HUES64 (cell line): ENCODE measurements at regions not wholly inside any gene's neighbourhood (a gene's known extent, or its start where the extent isn't known, plus 50 kb on each side); places are given as distances from the start of the nearest gene placed in this dataset.

Experiments
- H3K27ac ChIP-seq: 2 replicates; pipeline ENCODE4 v1.7.0; 2013; ENCODE audit warnings: low read depth, low read length, inconsistent platforms
- H3K27me3 ChIP-seq: 2 replicates; pipeline ENCODE4 v1.6.1; 2013; ENCODE audit warnings: mild to moderate bottlenecking, low read length; ENCODE audit not compliant: insufficient read depth
- H3K36me3 ChIP-seq: 2 replicates; pipeline ENCODE4 v1.6.1; 2013; ENCODE audit warnings: mild to moderate bottlenecking, low read length; ENCODE audit not compliant: insufficient read depth
- H3K4me1 ChIP-seq: 2 replicates; pipeline ENCODE4 v1.6.1; 2013; ENCODE audit warnings: mild to moderate bottlenecking, low read length, moderate library complexity; ENCODE audit not compliant: insufficient read depth
- H3K4me3 ChIP-seq: 2 replicates; pipeline ENCODE4 v1.5.1; 2013; ENCODE audit warnings: mild to moderate bottlenecking, low read length, moderate library complexity
- H3K9ac ChIP-seq: 2 replicates; pipeline ENCODE4 v1.6.1; 2013; ENCODE audit warnings: mild to moderate bottlenecking, low read depth, low read length
- H3K9me3 ChIP-seq: 2 replicates; pipeline ENCODE4 v1.6.1; 2013; ENCODE audit warnings: low read depth, low read length; ENCODE audit not compliant: insufficient read depth
- WGBS: fragments of 150-250, 120-280 bp; methylation state at CpG from one replicate; pipeline ENCODE4 v1.1.7; 2013; ENCODE audit warnings: missing lambda C conversion rate; 5-methylcytosine and 5-hydroxymethylcytosine counted together

DNA sequence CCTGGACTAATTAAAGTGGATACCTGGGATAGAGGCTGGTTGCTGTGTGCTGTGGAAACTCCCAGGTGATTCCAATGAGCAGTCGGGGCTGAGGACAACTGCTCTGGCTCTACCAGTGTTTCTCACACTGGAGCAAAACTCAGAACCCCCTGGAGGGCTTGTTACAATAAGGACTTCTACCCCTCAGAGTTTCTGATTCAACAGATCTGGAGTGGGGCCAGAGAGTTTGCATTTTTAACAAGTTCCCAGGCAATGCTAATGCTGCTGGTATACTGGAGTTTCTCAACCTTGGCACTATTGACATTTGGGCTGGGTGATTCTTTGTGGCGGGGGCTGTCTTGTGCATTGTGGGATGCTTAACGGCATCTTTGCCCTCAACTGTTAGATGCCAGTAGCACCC, 353.7 kb downstream of the MIAT start:
- H3K9ac ChIP-seq = no peak overlapping the region
- H3K4me1 ChIP-seq = no peaks in the 10 kb centered on the region
- 90% methylated on average over 3 of the region's 3 CpGs for WGBS
- no peaks in the 10 kb centered on the region for H3K27me3 ChIP-seq
- no peak overlapping the region for H3K27ac ChIP-seq
- 0 out of 2 replicates have a peak, but pooled peaks cover 3% of the 10 kb centered on the region for H3K9me3 ChIP-seq
- H3K36me3 ChIP-seq = no peaks in the 10 kb centered on the region
- H3K4me3 ChIP-seq = no peak overlapping the region

DNA sequence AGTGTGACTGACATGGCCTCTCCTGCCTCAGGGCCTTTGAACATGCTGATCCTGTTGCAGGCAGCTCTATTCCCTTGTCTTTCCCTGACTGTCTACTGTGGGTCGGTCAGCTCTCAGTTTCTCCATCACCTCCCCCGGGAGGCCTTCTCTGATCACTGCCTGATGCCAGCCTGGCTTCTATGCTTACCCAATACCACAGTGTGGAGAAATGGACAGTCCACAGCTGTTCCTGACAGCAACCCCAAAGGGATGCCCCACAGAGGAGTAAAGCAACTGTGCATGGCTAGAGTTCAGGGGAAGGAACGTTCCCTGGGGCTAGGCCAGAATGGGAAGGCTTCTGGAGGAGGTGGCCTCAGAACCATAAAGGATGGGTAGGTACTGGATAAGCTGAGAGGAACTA, 354.3 kb downstream of the MIAT start:
- Histone ChIP-seq H3K4me1 (no peaks in the 10 kb centered on the region), H3K9me3 (0 out of 2 replicates have a peak, but pooled peaks cover 3% of the 10 kb centered on the region), H3K27me3 (no peaks in the 10 kb centered on the region), H3K27ac (no peak overlapping the region), H3K36me3 (no peaks in the 10 kb centered on the region), H3K4me3 (no peak overlapping the region), H3K9ac (no peak overlapping the region)
- 89% methylated on average over 3 of the region's 3 CpGs for WGBS

- WGBS = 50% methylated on average over 4 of the region's 4 CpGs
- H3K4me1 ChIP-seq = peaks cover 16% of the 10 kb centered on the region
- no peaks in the 10 kb centered on the region for H3K27me3 ChIP-seq
- H3K9ac ChIP-seq = no peak overlapping the region; the same call in 1 of the 2 replicates
- no peak overlapping the region for H3K4me3 ChIP-seq
- no peaks in the 10 kb centered on the region for H3K36me3 ChIP-seq
- H3K9me3 ChIP-seq = 0 out of 2 replicates have a peak, but pooled peaks cover under 1% of the 10 kb centered on the region
- H3K27ac ChIP-seq = no peak overlapping the region
Observed at GRCh38 chr22:27019827-27020226, 362.4 kb downstream of the MIAT start.

DNA sequence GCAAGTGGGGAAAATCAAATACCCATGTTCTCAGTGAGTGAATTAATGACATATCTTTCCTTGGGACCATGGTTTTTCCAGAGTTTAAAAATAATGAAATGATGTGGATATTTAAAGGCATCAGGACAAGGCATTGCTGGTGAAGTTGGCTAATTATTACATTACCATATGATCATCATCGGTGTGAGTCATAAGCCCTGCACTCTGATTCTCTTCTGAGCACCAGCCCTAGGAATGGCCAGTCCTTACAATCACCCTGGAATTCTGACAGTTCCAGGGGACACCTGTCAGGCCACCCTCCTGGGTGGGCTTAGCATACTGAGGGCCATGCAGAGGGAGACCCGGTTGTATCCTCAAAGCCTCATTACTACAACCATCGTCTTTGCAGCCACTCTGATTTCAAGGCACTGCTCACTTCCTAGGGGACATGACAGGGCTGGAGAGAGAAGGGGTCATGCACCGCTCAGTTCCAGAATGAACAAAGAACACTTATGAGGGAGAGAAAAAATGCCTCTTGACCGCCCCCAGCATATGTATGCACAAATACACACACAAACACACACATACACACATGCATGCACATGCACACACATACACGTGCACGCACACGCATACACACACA, 365.0 kb downstream of the MIAT start:
- H3K9ac ChIP-seq = no peak overlapping the region
- no peaks in the 10 kb centered on the region for H3K27me3 ChIP-seq
- H3K36me3 ChIP-seq = no peaks in the 10 kb centered on the region
- WGBS = 88% methylated on average over 8 of the region's 8 CpGs
- no peak overlapping the region for H3K4me3 ChIP-seq
- H3K27ac ChIP-seq = no peak overlapping the region
- no peaks in the 10 kb centered on the region for H3K9me3 ChIP-seq
- H3K4me1 ChIP-seq = peaks cover 21% of the 10 kb centered on the region

GRCh38 chr22:27022896-27023361, 365.5 kb downstream of the MIAT start:
- Histone ChIP-seq H3K4me1 (peaks cover 21% of the 10 kb centered on the region), H3K27ac (no peak overlapping the region), H3K27me3 (no peaks in the 10 kb centered on the region), H3K4me3 (no peak overlapping the region), H3K9ac (no peak overlapping the region), H3K9me3 (no peaks in the 10 kb centered on the region), H3K36me3 (no peaks in the 10 kb centered on the region)
- WGBS = 79% methylated on average over 17 of the region's 17 CpGs

- WGBS = 42% methylated on average over 1 of the region's 1 CpG
- H3K36me3 ChIP-seq = no peaks in the 10 kb centered on the region
- no peaks in the 10 kb centered on the region for H3K27me3 ChIP-seq
- no peak overlapping the region for H3K4me3 ChIP-seq
- no peak overlapping the region for H3K9ac ChIP-seq
- no peak overlapping the region for H3K27ac ChIP-seq
- H3K4me1 ChIP-seq = peaks cover 21% of the 10 kb centered on the region
- H3K9me3 ChIP-seq = no peaks in the 10 kb centered on the region
Observed at GRCh38 chr22:27023591-27023990, 366.2 kb downstream of the MIAT start.

- H3K9ac ChIP-seq = no peak overlapping the region
- no peak overlapping the region for H3K27ac ChIP-seq
- H3K4me1 ChIP-seq = peaks cover 18% of the 10 kb centered on the region
- WGBS = 63% methylated on average over 1 of the region's 1 CpG
- H3K9me3 ChIP-seq = no peaks in the 10 kb centered on the region
- H3K36me3 ChIP-seq = no peaks in the 10 kb centered on the region
- H3K4me3 ChIP-seq = no peak overlapping the region
- no peaks in the 10 kb centered on the region for H3K27me3 ChIP-seq
Observed at GRCh38 chr22:27024982-27025381, 367.6 kb downstream of the MIAT start.

DNA sequence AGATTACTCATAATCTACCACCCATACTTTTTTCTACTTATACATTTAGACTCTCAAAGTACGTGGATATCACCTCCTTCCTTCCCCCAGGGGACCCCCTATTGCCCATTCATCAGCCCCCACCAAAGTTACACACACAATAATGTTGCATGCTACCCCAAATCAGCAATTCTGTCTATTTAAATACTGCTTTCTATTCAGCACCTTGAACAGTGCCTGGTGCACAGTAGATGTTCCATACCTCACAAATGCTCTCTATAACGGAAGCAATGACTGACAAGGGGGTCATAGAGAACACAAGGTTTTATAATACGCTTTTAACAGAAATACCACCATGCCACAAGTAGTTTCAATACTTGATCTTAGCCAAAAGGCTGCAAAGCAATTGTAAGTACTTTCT, 370.7 kb downstream of the MIAT start:
- no peaks in the 10 kb centered on the region for H3K27me3 ChIP-seq
- no peaks in the 10 kb centered on the region for H3K9me3 ChIP-seq
- H3K9ac ChIP-seq = no peak overlapping the region
- no peak overlapping the region for H3K4me3 ChIP-seq
- WGBS = 87% methylated on average over 3 of the region's 3 CpGs
- H3K27ac ChIP-seq = no peak overlapping the region
- peaks cover 12% of the 10 kb centered on the region for H3K4me1 ChIP-seq
- no peaks in the 10 kb centered on the region for H3K36me3 ChIP-seq

DNA sequence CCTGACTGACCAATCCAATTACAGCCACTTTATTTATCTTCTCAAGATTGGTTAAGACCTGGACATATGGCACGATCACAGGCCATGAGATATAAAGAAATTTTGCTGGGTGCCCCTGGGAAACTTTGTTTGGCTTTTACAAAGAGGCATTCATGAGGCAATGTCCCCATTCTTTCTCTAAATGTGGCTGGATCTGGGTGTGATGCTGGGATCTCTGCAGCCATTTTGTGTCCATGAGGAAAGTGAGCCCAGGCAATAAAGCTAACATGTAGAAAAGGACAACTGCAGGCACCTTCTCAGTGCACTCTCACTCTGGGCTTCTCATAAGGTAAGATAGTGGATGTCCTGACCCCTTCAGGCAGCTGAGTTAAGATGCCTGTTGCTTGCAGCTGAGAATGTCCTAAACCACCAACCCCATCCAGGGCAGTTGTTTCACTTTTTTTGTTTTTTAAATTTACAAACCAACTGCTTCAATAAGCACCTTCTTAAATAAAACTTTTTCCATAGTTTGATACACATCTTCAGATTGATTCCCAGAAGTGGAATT, 372.3 kb downstream of the MIAT start:
- no peaks in the 10 kb centered on the region for H3K27me3 ChIP-seq
- H3K4me1 ChIP-seq = peaks cover 6% of the 10 kb centered on the region
- WGBS = 89% methylated on average over 1 of the region's 1 CpG
- no peak overlapping the region for H3K27ac ChIP-seq
- no peak overlapping the region for H3K9ac ChIP-seq
- no peaks in the 10 kb centered on the region for H3K9me3 ChIP-seq
- H3K36me3 ChIP-seq = no peaks in the 10 kb centered on the region
- H3K4me3 ChIP-seq = no peak overlapping the region

DNA sequence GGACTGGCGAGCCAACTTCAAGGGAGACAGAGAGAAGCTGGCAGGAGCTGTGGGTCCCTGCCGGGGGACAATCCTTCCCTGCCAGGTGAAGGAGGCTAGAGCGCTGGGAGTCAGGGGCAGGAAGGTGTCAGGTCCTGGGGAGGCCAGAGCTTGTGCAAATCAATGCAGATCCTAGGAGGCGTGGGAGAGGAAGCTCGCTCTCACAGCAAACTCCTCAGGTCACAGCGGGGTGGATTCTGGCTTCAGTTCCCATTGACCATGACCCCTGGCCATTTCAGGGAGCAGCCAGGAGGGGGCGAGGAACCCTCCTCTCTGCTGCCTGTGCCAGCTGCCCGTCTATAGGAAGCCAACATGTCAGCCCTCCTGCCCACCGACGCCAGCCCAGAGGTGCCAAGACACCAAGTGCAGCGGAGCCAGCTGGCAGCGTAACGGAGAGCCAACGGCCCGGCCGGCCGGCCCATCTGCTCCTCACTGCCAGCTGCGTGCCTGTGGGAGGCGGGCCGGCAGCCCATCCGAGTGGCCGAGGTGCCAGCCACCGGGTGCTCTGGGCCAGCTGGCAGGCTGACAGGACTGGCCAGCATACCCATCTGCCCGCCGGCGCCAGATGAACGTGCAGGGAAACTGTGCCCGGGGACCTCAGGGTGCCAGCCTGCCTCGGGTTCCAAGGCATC, 374.8 kb downstream of the MIAT start:
- no peaks in the 10 kb centered on the region for H3K36me3 ChIP-seq
- H3K27ac ChIP-seq = no peak overlapping the region
- no peaks in the 10 kb centered on the region; the same call in 1 of the 2 replicates for H3K4me1 ChIP-seq
- no peak overlapping the region for H3K9ac ChIP-seq
- no peak overlapping the region for H3K4me3 ChIP-seq
- no peaks in the 10 kb centered on the region for H3K27me3 ChIP-seq
- H3K9me3 ChIP-seq = no peaks in the 10 kb centered on the region
- WGBS = 69% methylated on average over 29 of the region's 29 CpGs

DNA sequence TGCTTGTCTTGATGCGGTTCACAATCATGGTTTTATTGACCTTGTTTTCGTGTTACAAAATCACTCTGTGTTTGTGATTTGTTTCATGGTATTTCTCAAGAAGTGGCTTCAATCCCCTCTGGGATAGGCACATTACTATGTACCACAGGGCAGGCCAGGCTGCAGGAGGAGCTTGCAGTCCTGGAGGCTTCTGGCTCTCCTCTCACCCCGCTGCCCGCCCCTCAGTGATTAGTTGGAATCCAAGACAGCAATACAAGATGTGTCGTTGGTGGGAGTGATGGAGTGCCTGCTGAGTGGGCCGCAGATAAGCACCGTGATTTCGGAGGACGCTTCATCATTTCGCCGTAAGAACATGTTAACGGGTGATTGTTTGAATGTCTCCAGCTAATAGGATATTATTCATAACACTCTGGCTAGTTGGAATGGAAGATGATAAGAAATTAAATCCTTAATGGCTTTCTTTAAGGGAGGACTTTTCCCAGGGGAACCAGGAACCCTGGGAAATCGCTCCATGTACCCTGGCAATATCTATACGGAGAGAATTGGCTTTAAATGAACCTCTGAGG, 384.4 kb downstream of the MIAT start:
- Histone ChIP-seq H3K9ac (no peak overlapping the region), H3K4me3 (no peak overlapping the region), H3K9me3 (peaks cover 4% of the 10 kb centered on the region; the same call in 1 of the 2 replicates), H3K36me3 (no peaks in the 10 kb centered on the region), H3K27me3 (no peaks in the 10 kb centered on the region), H3K27ac (no peak overlapping the region), H3K4me1 (no peaks in the 10 kb centered on the region)
- 93% methylated on average over 14 of the region's 14 CpGs for WGBS
